ENCODE measurements at regions not wholly inside any gene's neighbourhood (a gene's known extent, or its start where the extent isn't known, plus 50 kb on each side); places are given as distances from the start of the nearest gene placed in this dataset.

GRCh38 chr2:17302281-17302680, 216.0 kb downstream of the RAD51AP2 start:
- no peak for DNase-seq

- no peak for DNase-seq
Observed at GRCh38 chr2:17301437-17301836, 216.8 kb downstream of the RAD51AP2 start.

- DNase-seq: no peak
Observed at GRCh38 chr2:17299891-17300540, 218.2 kb downstream of the RAD51AP2 start.

- DNase-seq: no peak
Observed at GRCh38 chr2:17298453-17298852, 219.8 kb downstream of the RAD51AP2 start.

- no peak for DNase-seq
Observed at GRCh38 chr2:17296686-17297085, 221.6 kb downstream of the RAD51AP2 start.

GRCh38 chr2:17289669-17290068, 228.6 kb downstream of the RAD51AP2 start:
- no peak for DNase-seq

GRCh38 chr2:17287183-17287582, 231.1 kb downstream of the RAD51AP2 start:
- no peak for DNase-seq

GRCh38 chr2:17282826-17283225, 235.4 kb downstream of the RAD51AP2 start:
- DNase-seq: no peak

GRCh38 chr2:17282245-17282644, 236.0 kb downstream of the RAD51AP2 start:
- no peak for DNase-seq

GRCh38 chr2:17276220-17276619, 242.0 kb downstream of the RAD51AP2 start:
- DNase-seq: no peak

- no peak for DNase-seq
Observed at GRCh38 chr2:17272652-17273525, 245.4 kb downstream of the RAD51AP2 start.

GRCh38 chr2:17272170-17272569, 246.1 kb downstream of the RAD51AP2 start:
- DNase-seq: no peak

GRCh38 chr2:17271416-17271815, 246.8 kb downstream of the RAD51AP2 start:
- no peak for DNase-seq

- DNase-seq: no peak
Observed at GRCh38 chr2:17270894-17271293, 247.3 kb downstream of the RAD51AP2 start.

- DNase-seq: no peak
Observed at GRCh38 chr2:17263570-17263968, 254.7 kb downstream of the RAD51AP2 start.

- no peak for DNase-seq
Observed at GRCh38 chr2:17262854-17263569, 255.2 kb downstream of the RAD51AP2 start.

GRCh38 chr2:17259613-17260012, 258.6 kb downstream of the RAD51AP2 start:
- no peak for DNase-seq

- no peak for DNase-seq
Observed at GRCh38 chr2:17258861-17259260, 259.4 kb downstream of the RAD51AP2 start.

- DNase-seq: no peak
Observed at GRCh38 chr2:17257189-17257909, 260.9 kb downstream of the RAD51AP2 start.

GRCh38 chr2:17255071-17255470, 263.2 kb downstream of the RAD51AP2 start:
- DNase-seq: no peak

GRCh38 chr2:17254421-17254820, 263.8 kb downstream of the RAD51AP2 start:
- no peak for DNase-seq

GRCh38 chr2:17252258-17252657, 266.0 kb downstream of the RAD51AP2 start:
- DNase-seq: no peak

- DNase-seq: no peak
Observed at GRCh38 chr2:17251171-17251570, 267.1 kb downstream of the RAD51AP2 start.

Measured in central memory CD4-positive, alpha-beta T cell (primary cell).